Right ventricle myocardium superior (tissue), 1 donor: ENCODE measurements at regions not wholly inside any gene's neighbourhood (a gene's known extent, or its start where the extent isn't known, plus 50 kb on each side); places are given as distances from the start of the nearest gene placed in this dataset.

Experiments
- ATAC-seq: fragments of 200-7000 bp; cut with Tn5 transposase; one replicate; pipeline ENCODE4 v1.9.1; 2020; ENCODE audit warnings: mild to moderate bottlenecking; ENCODE audit not compliant: poor library complexity
- DNase-seq: peaks from one replicate; pipeline ENCODE4 v3.0.0-alpha.2; 2020
- intact Hi-C: fragments of 100-400 bp; cut with DNase I; formaldehyde crosslinking; loops from one replicate; pipeline ENCODE4 v1.11.2; 2022
- donor health status: DM: no; HTN: yes; CAD: no; lungs with severe emphysema.

DNA sequence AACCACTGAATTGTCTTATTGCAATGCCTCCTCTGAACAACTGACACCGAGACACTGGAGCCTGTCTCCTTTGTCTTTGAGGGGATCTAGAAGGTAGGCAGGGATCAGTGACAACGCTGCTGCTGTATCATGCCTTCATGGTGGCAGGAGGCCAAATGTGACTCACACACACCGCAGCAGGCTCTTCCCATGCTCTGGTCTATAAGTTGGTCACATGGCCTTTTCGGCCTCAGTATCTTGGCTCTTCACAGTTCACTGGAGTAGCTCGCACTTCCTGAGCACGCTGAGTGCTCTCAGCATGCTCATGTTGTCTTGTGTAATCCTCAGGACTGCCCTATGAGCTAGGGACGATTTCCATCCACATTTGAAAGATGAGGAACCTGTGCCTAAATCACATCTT, 167.4 kb upstream of the PCSK2 start:
- ATAC-seq (no peak), DNase-seq (no peak)
- intact Hi-C loops = no loop called here

GRCh38 chr20:17061715-17062114, 165.1 kb upstream of the PCSK2 start:
- DNase-seq (no peak), ATAC-seq (no peak)
- intact Hi-C loops = no loop called here

DNA sequence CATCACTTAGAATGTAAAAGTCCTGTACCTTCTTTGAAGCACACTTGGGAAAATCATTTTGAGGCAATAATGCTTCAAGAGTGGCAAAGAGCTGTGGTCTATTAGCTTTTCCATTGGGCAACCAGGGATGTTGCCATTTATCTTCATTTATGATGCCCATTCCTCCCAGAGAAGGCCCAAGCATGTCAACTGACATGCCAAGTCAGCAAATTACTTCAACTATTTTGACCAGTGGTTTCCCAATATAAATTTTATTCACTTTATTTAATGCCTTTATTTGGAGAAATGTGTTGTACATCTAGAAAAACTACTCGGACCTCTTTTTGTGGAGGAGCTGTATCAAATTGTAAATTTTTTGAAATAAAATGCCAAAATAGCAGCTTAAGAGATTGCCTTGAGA, 164.1 kb upstream of the PCSK2 start:
- ATAC-seq (no peak), DNase-seq (no peak)
- intact Hi-C loops = no loop called here

GRCh38 chr20:17066902-17067301, 159.9 kb upstream of the PCSK2 start:
- no peak for ATAC-seq
- intact Hi-C loops = no loop called here
- no peak for DNase-seq

DNA sequence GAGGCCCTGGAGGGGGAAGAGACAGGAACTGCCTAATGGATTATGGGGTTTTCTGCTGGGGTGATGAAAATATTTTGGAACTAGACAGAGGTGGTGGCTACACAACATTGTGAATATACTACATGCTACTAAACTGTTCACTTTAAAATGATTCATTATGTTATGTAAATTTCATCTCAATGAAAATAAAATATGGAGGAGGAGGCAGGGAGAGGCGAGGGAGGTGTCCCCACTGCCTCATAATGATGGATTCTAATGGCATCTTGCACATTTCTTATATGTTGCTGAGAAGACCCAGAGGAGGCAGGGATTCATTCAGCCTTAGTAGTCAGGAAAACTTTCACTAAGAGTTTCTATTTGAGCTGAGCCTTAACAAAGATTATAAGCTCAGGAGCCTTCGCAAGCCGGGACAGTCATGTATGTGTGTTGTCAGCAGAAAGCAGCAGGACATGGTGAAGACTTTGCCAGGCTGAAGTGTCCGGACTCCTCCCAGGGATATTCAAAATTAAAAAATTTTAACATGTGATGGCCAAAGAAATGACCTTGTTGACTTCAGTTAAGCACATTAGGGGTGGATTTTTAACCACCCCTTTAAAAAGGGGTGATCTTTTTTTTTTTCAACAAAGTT, 158.6 kb upstream of the PCSK2 start:
- no peak for DNase-seq
- ATAC-seq = no peak
- intact Hi-C loops = no loop called here

DNA sequence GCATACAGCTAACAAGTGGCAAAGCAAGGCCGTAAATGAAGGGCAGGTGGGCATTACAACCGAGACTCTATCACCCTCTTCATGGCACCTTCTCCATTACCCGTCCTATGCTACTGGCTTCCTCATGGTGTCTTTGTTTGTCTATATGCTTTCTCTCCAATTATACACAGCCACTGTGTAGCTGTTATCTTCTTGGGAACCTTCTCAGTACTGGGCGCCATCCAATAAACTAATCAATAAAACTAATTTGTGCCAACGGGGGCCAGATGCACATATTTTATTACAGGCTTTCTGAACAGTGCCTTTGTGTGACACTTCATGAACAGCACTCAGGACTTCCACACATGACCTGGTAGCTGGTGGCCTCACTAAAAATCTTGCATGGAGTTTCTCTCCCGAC, 149.8 kb upstream of the PCSK2 start:
- no peak for DNase-seq
- intact Hi-C loops = no loop called here
- no peak for ATAC-seq

- intact Hi-C loops = no loop called here
- DNase-seq (no peak), ATAC-seq (no peak)
Observed at GRCh38 chr20:17083738-17084137, 143.1 kb upstream of the PCSK2 start.

DNA sequence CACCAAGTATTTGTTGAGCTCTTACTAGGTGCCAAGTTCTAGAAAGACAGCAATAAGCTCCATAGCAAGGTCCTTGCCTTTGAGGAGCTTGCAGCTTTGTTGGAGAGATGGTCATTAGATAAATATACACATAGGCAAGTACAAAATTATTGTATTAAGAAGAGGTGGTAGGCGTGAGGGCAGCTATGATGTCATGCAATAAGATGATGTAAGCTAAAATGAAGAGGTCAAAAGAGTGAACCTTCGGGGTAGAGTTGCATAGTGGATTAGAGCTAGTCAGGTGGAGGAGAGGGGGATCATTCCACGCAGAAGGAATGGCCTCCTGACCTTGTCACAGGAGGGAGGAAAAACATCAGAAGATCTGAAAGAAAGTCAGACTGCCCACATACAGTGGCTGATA, 141.9 kb upstream of the PCSK2 start:
- DNase-seq (no peak), ATAC-seq (no peak)
- intact Hi-C loops = no loop called here

DNA sequence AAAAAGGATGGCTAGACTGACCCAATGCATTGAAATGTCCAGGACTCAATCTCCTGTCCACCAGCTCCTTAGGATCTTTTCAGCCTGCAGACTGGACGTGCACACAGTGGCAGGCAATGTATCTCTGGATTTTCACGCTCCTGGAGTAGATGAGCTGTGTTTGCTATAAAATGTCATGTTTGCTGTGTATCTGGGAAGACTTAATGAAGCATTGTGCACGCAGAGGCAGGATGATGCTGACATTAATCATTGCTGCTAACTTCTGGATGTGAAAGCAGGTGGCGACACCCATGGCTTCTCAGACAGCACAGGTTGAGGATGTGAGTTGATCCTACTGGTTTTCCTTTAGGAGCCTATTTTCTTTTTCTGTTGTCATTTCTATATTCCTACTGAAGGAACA, 133.1 kb upstream of the PCSK2 start:
- intact Hi-C loops = no loop called here
- ATAC-seq (no peak), DNase-seq (no peak)

GRCh38 chr20:17097603-17098002, 129.2 kb upstream of the PCSK2 start:
- DNase-seq (no peak), ATAC-seq (no peak)
- intact Hi-C loops = no loop called here

- intact Hi-C loops = no loop called here
- DNase-seq = no peak
- ATAC-seq = no peak
Observed at GRCh38 chr20:17100506-17100905, 126.3 kb upstream of the PCSK2 start.

- ATAC-seq (no peak), DNase-seq (no peak)
- intact Hi-C loops = no loop called here
Observed at GRCh38 chr20:17107127-17107526, 119.7 kb upstream of the PCSK2 start.

- DNase-seq (no peak), ATAC-seq (no peak)
- intact Hi-C loops = no loop called here
Observed at GRCh38 chr20:17108896-17109295, 117.9 kb upstream of the PCSK2 start.

DNA sequence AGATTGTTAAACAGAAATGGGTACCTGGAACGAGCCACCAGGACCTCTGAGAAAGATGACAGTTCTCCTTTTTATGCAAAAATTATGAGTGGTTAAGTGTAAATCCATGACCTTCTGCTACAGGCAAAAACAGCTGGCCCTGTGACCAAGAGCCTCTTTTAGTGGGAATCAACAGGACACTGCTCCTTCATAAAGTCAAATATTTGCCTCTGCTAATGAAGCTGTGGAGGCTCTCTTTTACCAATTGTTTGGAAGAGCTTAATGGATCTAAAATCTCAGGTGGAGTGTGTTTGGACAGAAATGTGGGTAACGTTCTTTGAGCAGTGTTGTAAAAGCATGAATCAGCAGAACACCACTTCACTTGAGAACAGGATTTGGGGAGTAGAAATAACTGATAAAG, 117.5 kb upstream of the PCSK2 start:
- DNase-seq (no peak), ATAC-seq (no peak)
- intact Hi-C loops = no loop called here

GRCh38 chr20:17128206-17128605, 98.6 kb upstream of the PCSK2 start:
- no peak for DNase-seq
- no peak for ATAC-seq

GRCh38 chr20:17129089-17129488, 97.8 kb upstream of the PCSK2 start:
- DNase-seq (no peak), ATAC-seq (no peak)
- intact Hi-C loops = no loop called here

More at GRCh38 chr20:17128206-17128605, 98.6 kb upstream of the PCSK2 start:
- intact Hi-C loops = no loop called here

DNA sequence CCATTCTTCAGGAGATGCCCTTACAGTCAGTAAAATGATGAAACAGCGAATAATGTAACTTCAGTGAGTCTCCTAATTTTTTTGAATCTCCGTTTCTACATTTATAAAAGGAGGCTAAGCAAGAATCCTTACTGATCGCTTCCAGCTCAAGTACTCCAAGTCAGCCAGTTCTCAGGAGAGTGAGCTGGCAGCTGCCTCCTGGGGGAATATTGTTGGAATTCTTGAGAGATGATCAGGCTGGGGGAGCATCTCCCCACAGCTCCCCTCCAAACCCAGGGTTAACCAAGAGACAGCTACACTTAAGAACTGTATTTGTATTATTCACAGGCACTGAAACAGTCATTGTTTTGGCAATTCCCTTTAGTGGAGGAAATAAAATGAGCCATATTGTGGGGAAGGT, 89.1 kb upstream of the PCSK2 start:
- DNase-seq = no peak
- ATAC-seq = no peak
- intact Hi-C loops = no loop called here

- ATAC-seq (no peak), DNase-seq (no peak)
- intact Hi-C loops = no loop called here
Observed at GRCh38 chr20:17138237-17138636, 88.6 kb upstream of the PCSK2 start.

DNA sequence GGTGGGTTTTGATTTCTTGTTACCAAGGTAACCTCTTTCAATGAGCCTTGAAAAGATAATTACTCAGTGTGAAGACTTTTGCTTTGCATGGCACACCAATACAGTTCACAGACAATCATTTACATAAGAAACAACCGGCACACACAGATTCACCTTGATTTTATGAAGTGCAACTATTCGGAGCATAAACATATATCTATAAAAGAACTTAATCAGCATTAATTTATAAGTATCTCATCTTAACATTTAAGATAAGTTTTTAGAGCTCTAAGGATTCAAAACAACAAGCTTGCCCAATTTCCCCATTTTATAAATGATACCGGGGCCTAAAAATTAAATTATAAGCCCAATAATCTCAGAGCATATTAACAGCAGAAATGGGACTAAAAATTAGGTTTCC, 85.9 kb upstream of the PCSK2 start:
- ATAC-seq = no peak
- DNase-seq = no peak
- intact Hi-C loops = no loop called here

DNA sequence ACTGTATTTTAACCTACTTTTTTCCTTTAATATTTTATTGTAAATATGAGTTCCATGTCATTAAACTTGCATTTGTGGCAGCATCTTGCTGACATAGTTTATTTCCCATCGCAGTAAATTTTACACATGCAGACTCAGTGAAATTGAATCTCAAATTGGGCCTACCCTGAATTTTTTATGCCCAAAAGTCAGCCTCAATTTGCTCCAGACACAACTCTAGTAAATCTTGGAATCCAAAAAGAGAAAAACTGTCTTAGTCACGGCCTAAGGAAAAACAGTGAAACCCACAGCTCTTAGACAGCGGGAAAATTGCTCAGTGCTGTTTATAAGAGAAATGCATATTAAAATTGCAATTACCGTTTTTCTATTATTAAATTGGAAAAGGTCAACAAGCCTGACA, 85.3 kb upstream of the PCSK2 start:
- ATAC-seq (no peak), DNase-seq (no peak)
- intact Hi-C loops = no loop called here

- no peak for ATAC-seq
- intact Hi-C loops = no loop called here
- DNase-seq = no peak
Observed at GRCh38 chr20:17142666-17143065, 84.2 kb upstream of the PCSK2 start.
